Neural progenitor cell (in vitro differentiated cells): ENCODE measurements at regions not wholly inside any gene's neighbourhood (a gene's known extent, or its start where the extent isn't known, plus 50 kb on each side); places are given as distances from the start of the nearest gene placed in this dataset.
A peak's percentile ranks its signal among the peaks of the same experiment; 100 is the strongest.

Experiments
- DNase-seq: peaks from one replicate; pipeline ENCODE4 v3.0.0-alpha.2; 2016; ENCODE audit warnings: low spot score
- H2AFZ ChIP-seq: fragments of 200-600 bp; sonication (generic); replicated peaks from 2 replicates; pipeline ENCODE4 v1.6.1; 2016; ENCODE audit warnings: antibody characterized with exemption
- H3F3A ChIP-seq: fragments of 200-600 bp; sonication (generic); 2 replicates; pipeline ENCODE4 v1.6.1; 2016; ENCODE audit warnings: antibody characterized with exemption, low read depth
- H3K27ac ChIP-seq: fragments of 200-600 bp; sonication (generic); 2 replicates; pipeline ENCODE4 v1.5.1; 2016; ENCODE audit warnings: mild to moderate bottlenecking
- H3K27me3 ChIP-seq: fragments of 200-600 bp; sonication (generic); 2 replicates; pipeline ENCODE4 v1.6.1; 2016; ENCODE audit warnings: mild to moderate bottlenecking, moderate library complexity
- H3K36me3 ChIP-seq: fragments of 200-600 bp; sonication (generic); 2 replicates; pipeline ENCODE4 v1.5.1; 2016
- H3K4me1 ChIP-seq: fragments of 200-600 bp; sonication (generic); 2 replicates; pipeline ENCODE4 v1.6.1; 2016; ENCODE audit warnings: mixed run types
- H3K4me2 ChIP-seq: fragments of 200-600 bp; sonication (generic); 2 replicates; pipeline ENCODE4 v1.6.1; 2016
- H3K4me3 ChIP-seq: fragments of 200-600 bp; sonication (generic); 2 replicates; pipeline ENCODE4 v1.5.1; 2016
- H3K79me2 ChIP-seq: fragments of 200-600 bp; sonication (generic); 2 replicates; pipeline ENCODE4 v1.6.1; 2016; ENCODE audit warnings: low read depth
- H3K9ac ChIP-seq: fragments of 200-600 bp; sonication (generic); 2 replicates; pipeline ENCODE4 v1.6.1; 2016
- H3K9me3 ChIP-seq: fragments of 200-600 bp; sonication (generic); 2 replicates; pipeline ENCODE4 v1.5.1; 2016; ENCODE audit warnings: low read depth
- H4K20me1 ChIP-seq: fragments of 200-600 bp; sonication (generic); 2 replicates; pipeline ENCODE4 v1.6.1; 2016; ENCODE audit warnings: low read depth
- H3K27ac Mint-ChIP-seq: 3 replicates; pipeline ENCODE4 v1.8.0; 2021; ENCODE audit warnings: mixed read lengths
- H3K27me3 Mint-ChIP-seq: 2 replicates; pipeline ENCODE4 v1.8.0; 2022; ENCODE audit warnings: low read depth, mild to moderate bottlenecking, inconsistent platforms, moderate library complexity, mixed read lengths; ENCODE audit not compliant: insufficient read depth
- H3K36me3 Mint-ChIP-seq: 3 replicates; pipeline ENCODE4 v1.8.0; 2021; ENCODE audit warnings: mixed read lengths
- H3K4me1 Mint-ChIP-seq: 3 replicates; pipeline ENCODE4 v1.8.0; 2021; ENCODE audit warnings: mixed read lengths
- H3K4me3 Mint-ChIP-seq: 3 replicates; pipeline ENCODE4 v1.8.0; 2021; ENCODE audit warnings: mild to moderate bottlenecking, moderate library complexity, mixed read lengths
- H3K9me3 Mint-ChIP-seq: 3 replicates; pipeline ENCODE4 v1.8.0; 2020; ENCODE audit warnings: mixed read lengths
- EZH2 ChIP-seq: fragments of 200-600 bp; sonication (generic); IDR thresholded peaks from 2 replicates; pipeline ENCODE4 v1.6.1; 2017; ENCODE audit warnings: antibody characterized with exemption, mild to moderate bottlenecking, moderate library complexity
- EZH2phosphoT487 ChIP-seq: fragments of 200-600 bp; sonication (generic); IDR thresholded peaks from 2 replicates; pipeline ENCODE4 v1.6.1; 2017; ENCODE audit warnings: antibody characterized with exemption
- TF ChIP-seq, protein P1 (sequence below): fragments of 200-600 bp; sonication (generic); IDR thresholded peaks from 2 replicates; pipeline ENCODE4 v1.5.1; 2017; ENCODE audit warnings: antibody characterized with exemption, mild to moderate bottlenecking

DNA sequence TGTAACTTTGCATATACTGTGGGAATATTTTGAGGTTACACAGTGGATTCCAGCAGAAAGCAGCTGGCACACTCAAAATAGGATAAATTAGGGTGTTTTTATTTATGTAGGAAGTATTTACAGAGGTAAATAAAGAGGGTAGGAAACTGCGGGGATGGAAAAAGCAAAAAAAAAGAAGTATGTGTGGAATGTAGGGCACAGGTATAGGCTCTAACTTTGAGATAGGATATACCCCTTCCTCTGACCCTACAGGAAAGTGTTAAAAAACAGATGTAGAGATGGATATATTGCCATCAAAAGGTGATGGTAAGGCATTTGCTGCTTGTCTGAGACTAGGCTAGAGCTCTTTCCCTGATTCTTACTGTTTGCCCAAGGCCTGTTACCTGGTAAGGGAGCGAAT lies 173.1 kb upstream of the ANK2 start:
- H3K27ac Mint-ChIP-seq: no peak overlapping the region
- Histone ChIP-seq H3K9me3 (no peaks in the 10 kb centered on the region), H3K4me1 (peaks cover 26% of the 10 kb centered on the region), H3K79me2 (peaks cover 43% of the 10 kb centered on the region), H3F3A (peaks cover 23% of the 10 kb centered on the region), H3K4me3 (no peak overlapping the region), H4K20me1 (no peaks in the 10 kb centered on the region), H3K4me2 (no peak overlapping the region), H3K36me3 (peaks cover 5% of the 10 kb centered on the region), H3K27ac (peak overlapping the region; percentile 65), H3K27me3 (no peaks in the 10 kb centered on the region), H3K9ac (no peak overlapping the region), H2AFZ (no peak overlapping the region)
- TF ChIP-seq, protein P1, sequence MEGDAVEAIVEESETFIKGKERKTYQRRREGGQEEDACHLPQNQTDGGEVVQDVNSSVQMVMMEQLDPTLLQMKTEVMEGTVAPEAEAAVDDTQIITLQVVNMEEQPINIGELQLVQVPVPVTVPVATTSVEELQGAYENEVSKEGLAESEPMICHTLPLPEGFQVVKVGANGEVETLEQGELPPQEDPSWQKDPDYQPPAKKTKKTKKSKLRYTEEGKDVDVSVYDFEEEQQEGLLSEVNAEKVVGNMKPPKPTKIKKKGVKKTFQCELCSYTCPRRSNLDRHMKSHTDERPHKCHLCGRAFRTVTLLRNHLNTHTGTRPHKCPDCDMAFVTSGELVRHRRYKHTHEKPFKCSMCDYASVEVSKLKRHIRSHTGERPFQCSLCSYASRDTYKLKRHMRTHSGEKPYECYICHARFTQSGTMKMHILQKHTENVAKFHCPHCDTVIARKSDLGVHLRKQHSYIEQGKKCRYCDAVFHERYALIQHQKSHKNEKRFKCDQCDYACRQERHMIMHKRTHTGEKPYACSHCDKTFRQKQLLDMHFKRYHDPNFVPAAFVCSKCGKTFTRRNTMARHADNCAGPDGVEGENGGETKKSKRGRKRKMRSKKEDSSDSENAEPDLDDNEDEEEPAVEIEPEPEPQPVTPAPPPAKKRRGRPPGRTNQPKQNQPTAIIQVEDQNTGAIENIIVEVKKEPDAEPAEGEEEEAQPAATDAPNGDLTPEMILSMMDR: no peak
- TF ChIP-seq EZH2 (no peak), EZH2phosphoT487 (no peak)
- DNase-seq: no peak
- H3K4me1 Mint-ChIP-seq: peaks cover 12% of the 10 kb centered on the region
- peaks cover 6% of the 10 kb centered on the region for H3K36me3 Mint-ChIP-seq
- H3K9me3 Mint-ChIP-seq: peaks cover 4% of the 10 kb centered on the region
- no peaks in the 10 kb centered on the region for H3K27me3 Mint-ChIP-seq
- H3K4me3 Mint-ChIP-seq: no peak overlapping the region

DNA sequence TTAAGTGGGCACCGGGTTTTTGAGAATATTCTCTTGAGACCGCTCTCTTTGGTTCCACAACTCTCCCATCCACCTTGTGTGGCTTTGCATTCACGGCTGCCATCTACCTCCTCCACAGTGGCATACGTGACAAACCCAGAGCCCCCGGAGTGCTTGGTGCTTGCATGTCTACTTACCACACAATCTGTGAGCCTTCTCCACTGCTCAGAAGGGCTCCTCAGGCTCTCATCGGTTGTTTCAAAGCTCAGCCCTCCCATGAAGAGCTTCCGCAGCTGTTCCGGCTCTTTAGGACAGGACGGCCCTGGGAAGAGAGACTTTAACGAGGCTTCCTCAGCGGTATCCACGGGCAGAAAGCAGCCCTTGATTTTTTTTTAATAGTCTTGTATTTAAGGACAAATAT lies 167.6 kb upstream of the ANK2 start:
- no peaks in the 10 kb centered on the region for H3K27me3 ChIP-seq

DNA sequence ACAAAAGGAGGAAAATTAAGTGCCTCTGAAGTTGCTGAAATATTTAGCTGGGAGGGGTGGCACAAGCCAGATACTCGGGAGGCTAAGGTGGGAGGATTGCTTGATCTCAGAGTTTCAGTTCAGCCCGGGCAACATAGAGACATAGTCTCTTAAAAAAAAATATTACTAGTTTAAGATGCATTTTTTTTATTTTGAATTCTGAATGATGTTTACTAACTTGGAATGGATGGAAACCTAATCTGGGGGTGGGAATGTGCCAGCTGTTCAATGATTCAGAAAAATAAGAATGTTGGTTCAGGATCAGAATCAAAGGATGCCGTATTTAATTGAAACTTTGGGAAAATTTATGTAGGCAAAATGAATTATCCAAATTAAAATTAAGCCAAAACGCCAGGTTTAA lies 167.2 kb upstream of the ANK2 start:
- Histone ChIP-seq H3K4me3 (peak overlapping the region; percentile 2), H3K79me2 (peaks cover 36% of the 10 kb centered on the region), H3K27ac (peak overlapping the region; percentile 88), H3K4me1 (peaks cover 52% of the 10 kb centered on the region), H4K20me1 (no peaks in the 10 kb centered on the region), H3K9me3 (no peaks in the 10 kb centered on the region), H2AFZ (no peak overlapping the region), H3K36me3 (no peaks in the 10 kb centered on the region), H3K9ac (no peak overlapping the region), H3F3A (peaks cover 54% of the 10 kb centered on the region), H3K4me2 (peak overlapping the region; percentile 51), H3K27me3 (no peaks in the 10 kb centered on the region)
- peak; percentile 20 for DNase-seq
- Mint-ChIP-seq H3K4me1 (peaks cover 36% of the 10 kb centered on the region), H3K9me3 (peaks cover 7% of the 10 kb centered on the region), H3K27ac (peak overlapping the region; percentile 37), H3K4me3 (peak overlapping the region; percentile 71), H3K36me3 (peaks cover 6% of the 10 kb centered on the region), H3K27me3 (peaks cover 4% of the 10 kb centered on the region)
- TF ChIP-seq, protein P1: no peak
- no peak for TF ChIP-seq EZH2
- TF ChIP-seq EZH2phosphoT487: no peak

More for the DNA sequence above, 167.6 kb upstream of the ANK2 start:
- H3K4me1 Mint-ChIP-seq: peaks cover 36% of the 10 kb centered on the region
- H3K9me3 Mint-ChIP-seq: peaks cover 7% of the 10 kb centered on the region
- peak overlapping the region; percentile 88 for H3K27ac ChIP-seq
- TF ChIP-seq EZH2phosphoT487 (no peak), EZH2 (no peak)
- TF ChIP-seq, protein P1: no peak
- H4K20me1 ChIP-seq: no peaks in the 10 kb centered on the region
- H3K4me3 ChIP-seq: peak overlapping the region; percentile 2
- peak overlapping the region; percentile 71 for H3K4me3 Mint-ChIP-seq
- peak overlapping the region; percentile 37 for H3K27ac Mint-ChIP-seq
- no peak overlapping the region for H2AFZ ChIP-seq
- H3K36me3 Mint-ChIP-seq: peaks cover 4% of the 10 kb centered on the region
- no peak overlapping the region for H3K9ac ChIP-seq
- no peaks in the 10 kb centered on the region for H3K9me3 ChIP-seq
- peak; percentile 75 for DNase-seq
- peak overlapping the region; percentile 51 for H3K4me2 ChIP-seq
- no peaks in the 10 kb centered on the region for H3K36me3 ChIP-seq
- H3K4me1 ChIP-seq: peaks cover 49% of the 10 kb centered on the region
- H3F3A ChIP-seq: peaks cover 52% of the 10 kb centered on the region
- H3K27me3 Mint-ChIP-seq: peaks cover 4% of the 10 kb centered on the region
- H3K79me2 ChIP-seq: peaks cover 34% of the 10 kb centered on the region
